HepG2 (cell line): ENCODE measurements at regions not wholly inside any gene's neighbourhood (a gene's known extent, or its start where the extent isn't known, plus 50 kb on each side); places are given as distances from the start of the nearest gene placed in this dataset.

Source experiments
- ATAC-seq: fragments of 200-7000 bp; cut with Tn5 transposase; 3 replicates; pipeline ENCODE4 v1.9.1; 2020; ENCODE audit warnings: mild to moderate bottlenecking, moderate library complexity
- BruUV-seq: library from RNA; stranded (reverse); fragments of 400-500 nt; replicated peaks from 2 replicates; lab custom pipeline; 2021; lab: Mats Ljungman, UMichigan
- CTCF ChIA-PET: fragments of 300-600 bp; formaldehyde crosslinking; extraction: SDS; loops from one replicate; lab custom pipeline; 2021; ENCODE audit warnings: low total read pairs, inconsistent platforms, low intra/inter-chr PET ratio; lab: Yijun Ruan, JAX
- POLR2A ChIA-PET: fragments of 350-600 bp; sonication (Branson Sonifier 250); formaldehyde crosslinking; loops from one replicate; lab custom pipeline; 2020; ENCODE audit warnings: antibody characterized with exemption, inconsistent platforms; lab: Yijun Ruan, JAX
- DNase-seq: peaks from one replicate; pipeline ENCODE4 v3.0.0-alpha.2; 2015; ENCODE audit warnings: low spot score
- FAIRE-seq: peaks from 3 replicates; lab custom pipeline; 2011; peaks lifted over from hg19 to GRCh38; lab: Jason Lieb, UNC
- H2AFZ ChIP-seq: one replicate; pipeline ENCODE4 v1.6.1; 2011; ENCODE audit warnings: low read length, inconsistent platforms
- H3K27ac ChIP-seq: fragments of 300-600 bp; 3 replicates; pipeline ENCODE4 v1.8.0; 2011; ENCODE audit warnings: mixed run types, mild to moderate bottlenecking, mixed read lengths, low read length, inconsistent platforms; ENCODE audit not compliant: insufficient read depth; ENCODE audit errors: extremely low read length
- H3K27me3 ChIP-seq, 2 experiments: fragments of 200-600 bp in 1 of 2; 2 replicates in 1 of 2; 3 replicates in 1 of 2; pipeline versions ENCODE4 v1.6.0 to v1.8.0; 2011; ENCODE audit warnings: low read length in 2 of 2, mild to moderate bottlenecking in 2 of 2, moderate library complexity in 2 of 2, inconsistent platforms in 1 of 2; ENCODE audit not compliant: insufficient read depth in 2 of 2, control insufficient read depth in 1 of 2
- H3K36me3 ChIP-seq, 2 experiments: fragments of 200-600 bp in 1 of 2; replicated peaks in 1 of 2; 2 replicates in 1 of 2; 3 replicates in 1 of 2; pipeline versions ENCODE4 v1.5.1 to v1.8.0; 2011; ENCODE audit warnings: low read length in 2 of 2, inconsistent platforms in 1 of 2; ENCODE audit not compliant: insufficient read depth in 2 of 2, control insufficient read depth in 1 of 2
- H3K4me1 ChIP-seq: 2 replicates; pipeline ENCODE4 v1.5.1; 2012; ENCODE audit warnings: low read length, inconsistent platforms; ENCODE audit not compliant: insufficient read depth
- H3K4me2 ChIP-seq: 2 replicates; pipeline ENCODE4 v1.6.0; 2011; ENCODE audit warnings: low read depth, low read length, inconsistent platforms
- H3K4me3 ChIP-seq, 3 experiments: fragments of 200-600 bp in 1 of 3; sonication (generic), shearing (Covaris generic) in 1 of 3; replicated peaks in 1 of 3; 2 replicates each; pipeline ENCODE4 v1.5.1; 2011 to 2016; ENCODE audit warnings: low read length in 3 of 3, inconsistent platforms in 2 of 3, low read depth in 2 of 3, mild to moderate bottlenecking in 2 of 3, control low read depth in 1 of 3, mixed read lengths in 1 of 3; ENCODE audit not compliant: insufficient read depth in 1 of 3
- H3K79me2 ChIP-seq: one replicate; pipeline ENCODE4 v1.6.1; 2011; ENCODE audit warnings: low read length, inconsistent platforms; ENCODE audit not compliant: insufficient read depth
- H3K9ac ChIP-seq: 2 replicates; pipeline ENCODE4 v1.6.0; 2011; ENCODE audit warnings: mild to moderate bottlenecking, low read depth, low read length, inconsistent platforms; ENCODE audit not compliant: insufficient read depth
- H3K9me3 ChIP-seq: 2 replicates; pipeline ENCODE4 v1.5.1; 2012; ENCODE audit warnings: mild to moderate bottlenecking, low read length
- H4K20me1 ChIP-seq: 2 replicates; pipeline ENCODE4 v1.6.0; 2011; ENCODE audit warnings: inconsistent platforms, mild to moderate bottlenecking, low read length, moderate library complexity; ENCODE audit not compliant: insufficient read depth
- CEBPG ChIP-seq: IDR thresholded peaks from 2 replicates; pipeline ENCODE4 v1.6.1; 2016
- CSRNP2 ChIP-seq: sonication (generic); formaldehyde crosslinking; conservative IDR thresholded peaks from 2 replicates; pipeline ENCODE4 v1.8.0; 2022; ENCODE audit warnings: low read depth, missing genetic modification reagents
- DBP ChIP-seq: sonication (generic); formaldehyde crosslinking; IDR thresholded peaks from 2 replicates; pipeline ENCODE4 v1.4.0; 2020; ENCODE audit warnings: missing genetic modification reagents; ENCODE audit errors: not compliant biosample characterization
- FUBP1 ChIP-seq: sonication (generic); formaldehyde crosslinking; IDR thresholded peaks from 2 replicates; pipeline ENCODE4 v1.5.1; 2020; ENCODE audit warnings: missing genetic modification reagents, mild to moderate bottlenecking, borderline replicate concordance
- HDAC2 ChIP-seq: sonication (generic); formaldehyde crosslinking; IDR thresholded peaks from 2 replicates; pipeline ENCODE4 v1.4.0; 2020; ENCODE audit warnings: missing genetic modification reagents
- IKZF5 ChIP-seq: IDR thresholded peaks from 2 replicates; pipeline ENCODE4 v1.6.1; 2018; ENCODE audit warnings: missing genetic modification reagents, mild to moderate bottlenecking, missing compliant biosample characterization
- JARID2 ChIP-seq: sonication (generic); formaldehyde crosslinking; IDR thresholded peaks from 2 replicates; pipeline ENCODE4 v1.8.1; 2023; ENCODE audit warnings: missing genetic modification reagents, inconsistent platforms; ENCODE audit not compliant: insufficient replicate concordance
- LCORL ChIP-seq, 2 experiments: fragments of 450-650 bp in 1 of 2; sonication (generic) in 1 of 2; formaldehyde crosslinking in 1 of 2; IDR thresholded peaks; 2 replicates each; pipeline versions ENCODE4 v1.5.0 to v1.6.1; 2017 to 2020; ENCODE audit warnings: antibody characterized with exemption in 1 of 2, missing genetic modification reagents in 1 of 2
- POGZ ChIP-seq: sonication (generic); formaldehyde crosslinking; IDR thresholded peaks from 2 replicates; pipeline ENCODE4 v1.4.0; 2020; ENCODE audit warnings: mild to moderate bottlenecking, missing genetic modification reagents
- THYN1 ChIP-seq: sonication (generic); formaldehyde crosslinking; IDR thresholded peaks from 2 replicates; pipeline ENCODE4 v1.8.1; 2023; ENCODE audit warnings: low read depth, mild to moderate bottlenecking, moderate library complexity, missing genetic modification reagents, borderline replicate concordance
- ZMYM2 ChIP-seq: sonication (generic); formaldehyde crosslinking; IDR thresholded peaks from 2 replicates; pipeline ENCODE4 v1.8.0; 2022; ENCODE audit warnings: mild to moderate bottlenecking, missing genetic modification reagents
- ZNF143 ChIP-seq: sonication (generic); formaldehyde crosslinking; IDR thresholded peaks from 2 replicates; pipeline ENCODE4 v1.4.0; 2020; ENCODE audit warnings: missing genetic modification reagents
- ZNF251 ChIP-seq: sonication (generic); formaldehyde crosslinking; IDR thresholded peaks from 2 replicates; pipeline ENCODE4 v1.9.0; 2021; ENCODE audit warnings: mild to moderate bottlenecking, missing genetic modification reagents
- ZSCAN20 ChIP-seq: sonication (generic); formaldehyde crosslinking; IDR thresholded peaks from 2 replicates; pipeline ENCODE4 v1.4.0; 2020; ENCODE audit warnings: missing genetic modification reagents, mild to moderate bottlenecking, borderline replicate concordance
- WGBS: methylation state at CpG from one replicate; pipeline ENCODE4 v1.1.6; 2017; ENCODE audit warnings: low lambda C conversion rate; 5-methylcytosine and 5-hydroxymethylcytosine counted together
- in situ Hi-C: cut with HindIII; loops from 2 replicates; pipeline ENCODE4 v1.10.0; 2017; ENCODE audit warnings: low pct_unique_long_range_greater_than_20kb; ENCODE audit not compliant: extremely low pct_ligation_motif_present
- intact Hi-C: fragments of 100-400 bp; cut with micrococcal nuclease; formaldehyde crosslinking; loops from one replicate; pipeline ENCODE4 v1.10.0; 2022; ENCODE audit not compliant: unreplicated experiment

GRCh38 chr12:125283521-125283920 is 218.3 kb downstream of the AACS start:
- ChIA-PET POLR2A (no interaction called here), CTCF (no interaction called here)
- H2AFZ ChIP-seq: no peak overlapping the region
- H3K4me2 ChIP-seq: no peak overlapping the region
- in situ Hi-C loops (no loop called here), intact Hi-C loops (no loop called here)
- no peaks in the 10 kb centered on the region for H4K20me1 ChIP-seq
- WGBS: 48% methylated on average over 9 of the region's 9 CpGs
- H3K27ac ChIP-seq: no peak overlapping the region
- BruUV-seq: no TSS peak
- FAIRE-seq (no peak), ATAC-seq (no peak), DNase-seq (no peak)
- no peak overlapping the region for H3K9ac ChIP-seq
- TF ChIP-seq THYN1 (CRISPR knock-in tag): no peak
- TF ChIP-seq ZSCAN20 (CRISPR knock-in tag): no peak
- H3K79me2 ChIP-seq: no peaks in the 10 kb centered on the region
- H3K9me3 ChIP-seq: no peaks in the 10 kb centered on the region
- H3K27me3 ChIP-seq: peaks cover 3 to 37% of the 10 kb centered on the region in 2 experiments; a peak in 3 of 5 replicates
- no peaks in the 10 kb centered on the region for H3K4me1 ChIP-seq
- no peak overlapping the region for H3K4me3 ChIP-seq
- no peaks in the 10 kb centered on the region for H3K36me3 ChIP-seq

GRCh38 chr12:125284087-125284486 is 218.9 kb downstream of the AACS start:
- H3K4me3 ChIP-seq: no peak overlapping the region
- FAIRE-seq (no peak), ATAC-seq (no peak)
- no peak for TF ChIP-seq POGZ (CRISPR knock-in tag)
- no peak for TF ChIP-seq HDAC2 (CRISPR knock-in tag)
- no peak for TF ChIP-seq DBP (CRISPR knock-in tag)
- no peak for TF ChIP-seq ZNF251 (CRISPR knock-in tag)
- no peak for TF ChIP-seq IKZF5 (CRISPR knock-in tag)
- TF ChIP-seq ZMYM2 (CRISPR knock-in tag): no peak
- no peak for TF ChIP-seq JARID2
- no peak for TF ChIP-seq CSRNP2 (CRISPR knock-in tag)
- TF ChIP-seq CEBPG (CRISPR knock-in tag): no peak
- no peak for TF ChIP-seq ZNF143 (CRISPR knock-in tag)
- TF ChIP-seq LCORL (IDR thresholded peaks at IDR 0.05): no peak
- no peak for TF ChIP-seq LCORL (CRISPR knock-in tag; IDR thresholded peaks at IDR 0.05)
- no peak for TF ChIP-seq FUBP1 (CRISPR knock-in tag)
- TF ChIP-seq, all 625 proteins: peak for 0
- peaks cover 3 to 33% of the 10 kb centered on the region in 2 experiments; a peak in 3 of 5 replicates for H3K27me3 ChIP-seq
- H4K20me1 ChIP-seq: no peaks in the 10 kb centered on the region
- no peak overlapping the region for H3K9ac ChIP-seq
- intact Hi-C loops: no loop called here
- H3K9me3 ChIP-seq: no peaks in the 10 kb centered on the region
- no peaks in the 10 kb centered on the region for H3K4me1 ChIP-seq
- no TSS peak for BruUV-seq
- H2AFZ ChIP-seq: no peak overlapping the region
- H3K36me3 ChIP-seq: no peaks in the 10 kb centered on the region
- H3K4me2 ChIP-seq: no peak overlapping the region
- DNase-seq: no peak
- ChIA-PET CTCF (no interaction called here), POLR2A (no interaction called here)
- H3K79me2 ChIP-seq: no peaks in the 10 kb centered on the region
- in situ Hi-C loops: no loop called here
- WGBS: 4% methylated on average over 5 of the region's 5 CpGs
- H3K27ac ChIP-seq: no peak overlapping the region
